PFSK-1 (cell line): ENCODE measurements at regions not wholly inside any gene's neighbourhood (a gene's known extent, or its start where the extent isn't known, plus 50 kb on each side); places are given as distances from the start of the nearest gene placed in this dataset.

Experiments used
- FOXP2 ChIP-seq: optimal IDR thresholded peaks from 2 replicates; pipeline ENCODE3; 2011; ENCODE audit warnings: borderline replicate concordance, control low read depth, inconsistent platforms; ENCODE audit not compliant: insufficient read depth; ENCODE audit errors: extremely low read length, extremely low read depth
- POLR2AphosphoS5 ChIP-seq: IDR thresholded peaks from 2 replicates; pipeline ENCODE4 v1.6.1; 2012; ENCODE audit warnings: low read depth, mild to moderate bottlenecking, control low read depth, low read length, moderate library complexity
- SIN3A ChIP-seq: IDR thresholded peaks from 2 replicates; pipeline ENCODE4 v1.6.1; 2012; ENCODE audit warnings: mild to moderate bottlenecking, low read length, moderate library complexity, borderline replicate concordance; ENCODE audit not compliant: insufficient read depth
- TAF1 ChIP-seq: IDR thresholded peaks from 2 replicates; pipeline ENCODE4 v1.6.1; 2012; ENCODE audit warnings: low read length, control low read depth, borderline replicate concordance; ENCODE audit not compliant: insufficient read depth
- TF ChIP-seq, protein P1 (sequence below), 2 experiments: IDR thresholded peaks; 2 replicates each; pipeline versions ENCODE4 v1.6.1 to v1.8.0; 2011 to 2012; ENCODE audit warnings: low read depth in 2 of 2, low read length in 2 of 2, control low read depth in 1 of 2, inconsistent platforms in 1 of 2, mild to moderate bottlenecking in 1 of 2, moderate library complexity in 1 of 2; ENCODE audit not compliant: insufficient read depth in 1 of 2

GRCh38 chr2:143936538-143936847 lies 583.4 kb downstream of the ZEB2 start:
- TF ChIP-seq FOXP2, result no peak
- no peak for TF ChIP-seq TAF1
- TF ChIP-seq SIN3A, result no peak
- TF ChIP-seq, protein P1, sequence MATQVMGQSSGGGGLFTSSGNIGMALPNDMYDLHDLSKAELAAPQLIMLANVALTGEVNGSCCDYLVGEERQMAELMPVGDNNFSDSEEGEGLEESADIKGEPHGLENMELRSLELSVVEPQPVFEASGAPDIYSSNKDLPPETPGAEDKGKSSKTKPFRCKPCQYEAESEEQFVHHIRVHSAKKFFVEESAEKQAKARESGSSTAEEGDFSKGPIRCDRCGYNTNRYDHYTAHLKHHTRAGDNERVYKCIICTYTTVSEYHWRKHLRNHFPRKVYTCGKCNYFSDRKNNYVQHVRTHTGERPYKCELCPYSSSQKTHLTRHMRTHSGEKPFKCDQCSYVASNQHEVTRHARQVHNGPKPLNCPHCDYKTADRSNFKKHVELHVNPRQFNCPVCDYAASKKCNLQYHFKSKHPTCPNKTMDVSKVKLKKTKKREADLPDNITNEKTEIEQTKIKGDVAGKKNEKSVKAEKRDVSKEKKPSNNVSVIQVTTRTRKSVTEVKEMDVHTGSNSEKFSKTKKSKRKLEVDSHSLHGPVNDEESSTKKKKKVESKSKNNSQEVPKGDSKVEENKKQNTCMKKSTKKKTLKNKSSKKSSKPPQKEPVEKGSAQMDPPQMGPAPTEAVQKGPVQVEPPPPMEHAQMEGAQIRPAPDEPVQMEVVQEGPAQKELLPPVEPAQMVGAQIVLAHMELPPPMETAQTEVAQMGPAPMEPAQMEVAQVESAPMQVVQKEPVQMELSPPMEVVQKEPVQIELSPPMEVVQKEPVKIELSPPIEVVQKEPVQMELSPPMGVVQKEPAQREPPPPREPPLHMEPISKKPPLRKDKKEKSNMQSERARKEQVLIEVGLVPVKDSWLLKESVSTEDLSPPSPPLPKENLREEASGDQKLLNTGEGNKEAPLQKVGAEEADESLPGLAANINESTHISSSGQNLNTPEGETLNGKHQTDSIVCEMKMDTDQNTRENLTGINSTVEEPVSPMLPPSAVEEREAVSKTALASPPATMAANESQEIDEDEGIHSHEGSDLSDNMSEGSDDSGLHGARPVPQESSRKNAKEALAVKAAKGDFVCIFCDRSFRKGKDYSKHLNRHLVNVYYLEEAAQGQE (IDR thresholded peaks at IDR 0.05; ENCODE audit: insufficient read depth in 1 of 2, low read depth in 2 of 2, low read length in 2 of 2), result no peak
- no peak for TF ChIP-seq POLR2AphosphoS5

- no peak for TF ChIP-seq SIN3A
- no peak for TF ChIP-seq TAF1
- no peak for TF ChIP-seq POLR2AphosphoS5
- no peak for TF ChIP-seq FOXP2
- TF ChIP-seq, protein P1 (IDR thresholded peaks at IDR 0.05; ENCODE audit: insufficient read depth in 1 of 2, low read depth in 2 of 2, low read length in 2 of 2), result no peak
Measured at GRCh38 chr2:143935482-143935752, 584.5 kb downstream of the ZEB2 start.

DNA sequence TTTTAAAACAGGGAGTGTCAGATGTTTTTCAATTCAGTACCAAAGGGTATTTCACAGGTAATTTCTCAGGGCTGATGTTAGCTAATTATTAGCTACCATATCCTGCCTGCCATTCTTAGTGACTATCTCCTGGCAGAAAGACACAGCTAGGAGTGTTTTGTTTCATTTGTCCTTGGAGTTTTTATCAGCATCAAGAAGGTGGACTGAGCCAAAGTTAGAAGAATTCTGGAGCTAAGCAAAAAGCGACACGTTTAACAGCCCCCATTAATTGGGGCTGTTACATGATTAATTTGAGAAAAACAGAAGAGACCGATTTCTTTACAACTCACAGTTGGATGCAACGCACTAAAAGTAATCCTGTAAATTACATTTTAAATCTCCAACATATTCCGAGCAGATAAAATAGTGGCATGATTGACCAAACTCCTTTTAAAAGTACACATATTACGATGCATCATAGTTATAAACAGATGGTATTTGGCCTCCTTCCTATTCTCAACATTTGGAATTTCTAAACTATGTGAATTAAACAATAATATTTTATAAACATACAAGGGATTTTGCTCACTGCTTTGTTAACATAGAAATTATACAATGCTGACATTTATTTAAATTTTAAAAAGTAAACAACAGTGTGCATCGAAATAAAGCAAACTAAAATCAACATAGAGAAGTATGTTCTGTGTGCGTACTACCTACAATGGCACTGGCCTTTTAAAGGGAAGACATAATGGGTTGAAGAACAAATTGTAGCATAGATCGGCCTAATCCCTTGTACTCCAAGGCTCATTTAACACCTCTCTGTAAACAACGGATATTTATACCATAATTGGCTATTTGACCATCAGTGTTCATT lies 585.1 kb downstream of the ZEB2 start:
- TF ChIP-seq, protein P1 (IDR thresholded peaks at IDR 0.05; ENCODE audit: insufficient read depth in 1 of 2, low read depth in 2 of 2, low read length in 2 of 2), result no peak
- TF ChIP-seq FOXP2, result no peak
- no peak for TF ChIP-seq POLR2AphosphoS5
- TF ChIP-seq TAF1, result no peak
- no peak for TF ChIP-seq SIN3A

DNA sequence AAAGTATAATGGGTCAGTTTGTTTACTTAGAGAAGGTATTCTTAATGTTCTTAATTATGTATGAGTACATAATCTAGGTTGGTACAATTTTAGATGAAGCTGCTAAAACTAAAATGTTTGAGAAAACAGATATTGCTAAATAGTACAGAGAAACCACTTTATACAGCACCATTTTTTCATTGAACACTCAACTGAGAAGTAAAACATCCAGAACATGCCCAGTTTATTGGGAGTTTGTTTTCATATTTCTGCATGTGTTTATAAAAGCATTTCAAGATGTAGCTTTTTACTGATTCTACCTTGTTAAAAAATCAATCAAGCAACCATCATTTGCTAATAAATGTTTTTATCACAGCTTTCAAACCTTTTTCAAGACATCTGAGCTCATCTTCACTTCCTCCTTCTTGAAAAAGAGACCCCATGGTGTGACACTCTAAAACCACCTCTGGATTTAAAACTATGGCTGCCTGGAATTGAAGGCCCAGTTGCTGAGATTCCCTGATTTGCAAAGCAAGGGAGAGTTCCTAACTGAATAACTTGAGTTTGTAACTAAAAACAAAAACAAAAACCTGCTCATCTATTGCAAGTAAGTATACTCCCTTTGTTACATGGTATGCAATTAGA lies 585.9 kb downstream of the ZEB2 start:
- no peak for TF ChIP-seq FOXP2
- TF ChIP-seq SIN3A, result no peak
- TF ChIP-seq, protein P1 (IDR thresholded peaks at IDR 0.05; ENCODE audit: insufficient read depth in 1 of 2, low read depth in 2 of 2, low read length in 2 of 2), result no peak
- TF ChIP-seq POLR2AphosphoS5, result no peak
- TF ChIP-seq TAF1, result no peak

GRCh38 chr2:143930891-143931290 lies 589.0 kb downstream of the ZEB2 start:
- TF ChIP-seq POLR2AphosphoS5 (no peak), SIN3A (no peak), FOXP2 (no peak)
- TF ChIP-seq, protein P1 (IDR thresholded peaks at IDR 0.05; ENCODE audit: insufficient read depth in 1 of 2, low read depth in 2 of 2, low read length in 2 of 2), result no peak
